Mucosa of gallbladder (tissue), 1 donor: ENCODE measurements at regions not wholly inside any gene's neighbourhood (a gene's known extent, or its start where the extent isn't known, plus 50 kb on each side); places are given as distances from the start of the nearest gene placed in this dataset.

Source experiments
- DNase-seq: peaks from one replicate; pipeline ENCODE4 v3.0.0-alpha.2; 2020; ENCODE audit warnings: low spot score
- donor health status: DM: no; HTN: no; CAD: no.

DNA sequence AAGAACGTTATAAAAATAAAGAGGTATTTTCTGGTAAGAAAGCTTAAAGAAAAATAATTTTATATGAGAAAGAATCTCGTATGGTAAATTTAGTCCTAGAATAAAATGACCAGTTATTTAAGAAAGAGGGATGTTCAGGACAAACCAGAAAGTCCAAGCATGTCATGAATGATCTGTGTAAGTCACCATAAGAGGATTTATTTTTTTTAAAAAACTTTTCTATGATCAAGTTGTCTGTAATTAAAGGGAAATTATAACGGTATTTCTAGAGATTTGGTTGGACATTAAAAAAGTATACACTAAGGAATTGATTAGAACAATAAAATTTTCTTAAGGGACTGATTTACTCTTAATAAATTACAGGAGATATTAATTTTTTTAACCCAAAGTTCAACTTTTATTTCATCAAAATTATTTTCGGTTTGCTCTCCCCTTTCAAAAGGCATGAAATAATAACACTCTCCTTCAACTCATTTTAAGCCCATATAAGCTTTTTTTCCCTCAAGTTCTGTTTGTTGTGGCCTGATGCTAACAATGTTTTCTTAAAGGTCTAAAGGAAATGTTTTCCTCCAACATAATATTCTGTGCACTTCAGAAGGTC, 49.9 kb upstream of the CPSF6 start:
- no peak for DNase-seq
